Neural cell (in vitro differentiated cells): ENCODE measurements at regions not wholly inside any gene's neighbourhood (a gene's known extent, or its start where the extent isn't known, plus 50 kb on each side); places are given as distances from the start of the nearest gene placed in this dataset.
A peak's percentile ranks its signal among the peaks of the same experiment; 100 is the strongest.

Experiments used
- H2AFZ ChIP-seq: fragments of 200-600, 300-800 bp; sonication (generic), shearing (Covaris generic); 2 replicates; pipeline ENCODE4 v1.6.0; 2014; ENCODE audit warnings: low read depth, mild to moderate bottlenecking, antibody characterized with exemption, low read length, moderate library complexity
- H3F3A ChIP-seq: fragments of 200-600 bp; shearing (Covaris generic); 2 replicates; pipeline ENCODE4 v1.6.1; 2016; ENCODE audit warnings: mild to moderate bottlenecking, moderate library complexity, mixed read lengths, antibody characterized with exemption, low read length; ENCODE audit not compliant: insufficient read depth, poor library complexity, severe bottlenecking
- H3K27ac ChIP-seq: fragments of 200-600, 300-800 bp; sonication (generic), shearing (Covaris generic); 2 replicates; pipeline ENCODE4 v1.5.1; 2014; ENCODE audit warnings: mild to moderate bottlenecking, low read length, moderate library complexity
- H3K27me3 ChIP-seq: fragments of 300-800, 200-600 bp; sonication (generic), shearing (Covaris generic); 2 replicates; pipeline ENCODE4 v1.6.0; 2014; ENCODE audit warnings: mild to moderate bottlenecking, low read depth, low read length, moderate library complexity; ENCODE audit not compliant: insufficient read depth
- H3K36me3 ChIP-seq: fragments of 300-800, 200-600 bp; sonication (generic), shearing (Covaris generic); 2 replicates; pipeline ENCODE4 v1.5.1; 2014; ENCODE audit warnings: mild to moderate bottlenecking, antibody characterized with exemption, low read length, moderate library complexity; ENCODE audit not compliant: insufficient read depth
- H3K4me2 ChIP-seq: fragments of 300-800, 200-600 bp; sonication (generic), shearing (Covaris generic); 2 replicates; pipeline ENCODE4 v1.6.0; 2014; ENCODE audit warnings: mild to moderate bottlenecking, low read length
- H3K4me3 ChIP-seq: fragments of 300-800, 200-600 bp; sonication (generic), shearing (Covaris generic); 2 replicates; pipeline ENCODE4 v1.5.1; 2014; ENCODE audit warnings: mild to moderate bottlenecking, low read length, moderate library complexity
- H3K79me2 ChIP-seq: fragments of 200-600 bp; shearing (Covaris generic); replicated peaks from 2 replicates; pipeline ENCODE4 v1.6.0; 2014; ENCODE audit warnings: mild to moderate bottlenecking, low read length, moderate library complexity; ENCODE audit not compliant: insufficient read depth
- H3K9ac ChIP-seq: fragments of 300-800, 200-600 bp; sonication (generic), shearing (Covaris generic); 2 replicates; pipeline ENCODE4 v1.6.1; 2016; ENCODE audit warnings: mild to moderate bottlenecking, low read length, mixed read lengths
- H3K9me2 ChIP-seq: fragments of 200-600 bp; shearing (Covaris generic); 2 replicates; pipeline ENCODE4 v1.6.1; 2016; ENCODE audit warnings: mild to moderate bottlenecking, low read length, mixed read lengths; ENCODE audit not compliant: insufficient read depth
- H3K9me3 ChIP-seq: fragments of 200-600, 300-800 bp; sonication (generic), shearing (Covaris generic); 2 replicates; pipeline ENCODE4 v1.6.1; 2016; ENCODE audit warnings: mild to moderate bottlenecking, mixed run types, low read length, moderate library complexity, mixed read lengths
- H4K20me1 ChIP-seq: fragments of 200-600 bp; shearing (Covaris generic); 2 replicates; pipeline ENCODE4 v1.6.1; 2016; ENCODE audit warnings: mild to moderate bottlenecking, mixed run types; ENCODE audit not compliant: insufficient read depth
- EP300 ChIP-seq: fragments of 450-650 bp; conservative IDR thresholded peaks from 2 replicates; pipeline ENCODE4 v1.6.1; 2014; ENCODE audit warnings: antibody characterized with exemption, mild to moderate bottlenecking, moderate library complexity; ENCODE audit not compliant: poor library complexity, severe bottlenecking
- EZH2 ChIP-seq: fragments of 200-600, 300-800 bp; shearing (Covaris generic), sonication (generic); IDR thresholded peaks from 2 replicates; pipeline ENCODE4 v1.6.1; 2014; ENCODE audit warnings: antibody characterized with exemption, low read length, borderline replicate concordance, mild to moderate bottlenecking; ENCODE audit not compliant: insufficient read depth, poor library complexity, severe bottlenecking
- MXI1 ChIP-seq: fragments of 450-650 bp; conservative IDR thresholded peaks from 2 replicates; pipeline ENCODE4 v1.6.1; 2014; ENCODE audit warnings: antibody characterized with exemption, mild to moderate bottlenecking; ENCODE audit not compliant: poor library complexity, severe bottlenecking
- POLR2AphosphoS5 ChIP-seq: IDR thresholded peaks from 2 replicates; pipeline ENCODE4 v1.6.1; 2012
- RAD21 ChIP-seq: fragments of 450-650 bp; conservative IDR thresholded peaks from 2 replicates; pipeline ENCODE4 v1.6.1; 2014; ENCODE audit warnings: antibody characterized with exemption, mild to moderate bottlenecking, moderate library complexity
- SMC3 ChIP-seq: fragments of 450-650 bp; conservative IDR thresholded peaks from 2 replicates; pipeline ENCODE4 v1.6.1; 2014; ENCODE audit warnings: antibody characterized with exemption, mild to moderate bottlenecking, moderate library complexity; ENCODE audit not compliant: poor library complexity
- TAF1 ChIP-seq: IDR thresholded peaks from 2 replicates; pipeline ENCODE4 v1.6.1; 2012; ENCODE audit warnings: low read depth
- TF ChIP-seq, protein P1 (sequence below): fragments of 450-650 bp; IDR thresholded peaks from 2 replicates; pipeline ENCODE4 v1.5.1; 2014; ENCODE audit warnings: antibody characterized with exemption, mild to moderate bottlenecking, moderate library complexity; ENCODE audit not compliant: poor library complexity, severe bottlenecking
- TF ChIP-seq, protein P2 (sequence below): IDR thresholded peaks from 2 replicates; pipeline ENCODE4 v1.6.1; 2012; ENCODE audit warnings: borderline replicate concordance

DNA sequence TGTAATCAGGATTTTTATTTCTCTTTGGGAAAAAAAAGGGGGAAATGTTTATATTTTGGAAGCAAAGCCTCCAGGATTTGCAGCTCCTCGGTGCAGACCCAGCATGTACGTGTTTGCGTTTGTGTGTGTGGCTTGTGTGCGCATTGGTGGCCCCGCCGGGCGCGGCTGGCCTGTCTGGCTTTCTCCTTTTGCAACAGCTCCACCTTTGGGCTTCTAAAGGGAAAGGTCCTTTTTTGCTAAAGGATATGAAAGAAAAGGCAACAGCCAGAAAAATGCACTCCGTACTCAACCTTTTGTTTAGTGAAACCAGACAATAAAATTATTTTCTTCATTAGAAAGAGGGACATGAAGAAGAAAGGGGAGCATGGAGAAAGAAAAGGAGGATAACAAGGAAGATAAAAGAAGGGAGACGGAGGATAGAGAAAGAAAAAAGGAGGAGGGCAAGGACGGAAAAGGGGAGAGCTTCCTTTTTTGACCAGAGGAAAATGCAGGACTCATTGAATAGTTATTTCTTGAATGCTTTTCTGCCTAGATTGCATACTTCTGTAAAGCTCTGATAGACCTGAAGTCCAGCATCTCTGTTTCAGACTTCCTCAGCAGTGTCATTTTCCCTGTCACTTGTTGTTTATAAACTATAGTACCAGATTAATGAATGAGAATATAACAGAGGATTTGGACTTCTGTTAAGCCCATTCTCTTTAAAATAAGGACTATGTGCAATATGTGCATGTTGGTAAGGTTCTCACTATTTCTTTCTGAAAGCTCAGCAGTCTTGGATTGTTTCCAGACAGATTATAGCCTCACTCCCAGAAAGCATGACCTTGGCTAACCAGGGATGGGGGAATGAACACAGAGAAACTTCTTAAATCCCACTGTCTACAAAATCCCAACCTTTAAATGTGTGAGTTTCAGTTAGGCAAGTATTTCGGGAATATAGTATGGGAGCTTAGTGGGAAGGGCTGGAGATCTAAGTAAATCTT is 563.1 kb upstream of the PIK3C3 start (continued):
- TF ChIP-seq SMC3: peak; percentile 82

DNA sequence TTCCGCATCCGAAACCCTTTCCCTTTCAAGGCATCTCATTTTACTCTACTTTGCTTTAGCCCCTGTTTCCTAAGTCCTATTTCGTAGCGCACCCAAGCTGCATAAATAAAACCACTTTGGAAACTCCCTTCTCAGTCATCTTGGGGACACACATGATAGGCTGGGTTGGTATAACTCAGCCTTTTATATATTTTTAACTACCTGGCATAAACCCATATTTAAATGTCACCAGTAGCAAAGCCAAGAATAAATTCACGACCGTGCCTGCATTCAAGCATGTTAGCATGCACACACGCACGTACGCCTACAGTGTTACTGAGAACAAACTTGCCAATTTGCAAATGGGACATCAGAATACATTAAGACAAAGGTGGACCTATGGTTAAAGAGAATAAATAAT is 564.7 kb upstream of the PIK3C3 start:
- no peaks in the 10 kb centered on the region for H4K20me1 ChIP-seq
- H3K9ac ChIP-seq: no peak overlapping the region
- H3K4me2 ChIP-seq: no peak overlapping the region
- no peak overlapping the region for H3K4me3 ChIP-seq
- H2AFZ ChIP-seq: no peak overlapping the region
- H3F3A ChIP-seq: no peaks in the 10 kb centered on the region
- TF ChIP-seq, protein P1, sequence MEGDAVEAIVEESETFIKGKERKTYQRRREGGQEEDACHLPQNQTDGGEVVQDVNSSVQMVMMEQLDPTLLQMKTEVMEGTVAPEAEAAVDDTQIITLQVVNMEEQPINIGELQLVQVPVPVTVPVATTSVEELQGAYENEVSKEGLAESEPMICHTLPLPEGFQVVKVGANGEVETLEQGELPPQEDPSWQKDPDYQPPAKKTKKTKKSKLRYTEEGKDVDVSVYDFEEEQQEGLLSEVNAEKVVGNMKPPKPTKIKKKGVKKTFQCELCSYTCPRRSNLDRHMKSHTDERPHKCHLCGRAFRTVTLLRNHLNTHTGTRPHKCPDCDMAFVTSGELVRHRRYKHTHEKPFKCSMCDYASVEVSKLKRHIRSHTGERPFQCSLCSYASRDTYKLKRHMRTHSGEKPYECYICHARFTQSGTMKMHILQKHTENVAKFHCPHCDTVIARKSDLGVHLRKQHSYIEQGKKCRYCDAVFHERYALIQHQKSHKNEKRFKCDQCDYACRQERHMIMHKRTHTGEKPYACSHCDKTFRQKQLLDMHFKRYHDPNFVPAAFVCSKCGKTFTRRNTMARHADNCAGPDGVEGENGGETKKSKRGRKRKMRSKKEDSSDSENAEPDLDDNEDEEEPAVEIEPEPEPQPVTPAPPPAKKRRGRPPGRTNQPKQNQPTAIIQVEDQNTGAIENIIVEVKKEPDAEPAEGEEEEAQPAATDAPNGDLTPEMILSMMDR: no peak
- TF ChIP-seq, protein P2, sequence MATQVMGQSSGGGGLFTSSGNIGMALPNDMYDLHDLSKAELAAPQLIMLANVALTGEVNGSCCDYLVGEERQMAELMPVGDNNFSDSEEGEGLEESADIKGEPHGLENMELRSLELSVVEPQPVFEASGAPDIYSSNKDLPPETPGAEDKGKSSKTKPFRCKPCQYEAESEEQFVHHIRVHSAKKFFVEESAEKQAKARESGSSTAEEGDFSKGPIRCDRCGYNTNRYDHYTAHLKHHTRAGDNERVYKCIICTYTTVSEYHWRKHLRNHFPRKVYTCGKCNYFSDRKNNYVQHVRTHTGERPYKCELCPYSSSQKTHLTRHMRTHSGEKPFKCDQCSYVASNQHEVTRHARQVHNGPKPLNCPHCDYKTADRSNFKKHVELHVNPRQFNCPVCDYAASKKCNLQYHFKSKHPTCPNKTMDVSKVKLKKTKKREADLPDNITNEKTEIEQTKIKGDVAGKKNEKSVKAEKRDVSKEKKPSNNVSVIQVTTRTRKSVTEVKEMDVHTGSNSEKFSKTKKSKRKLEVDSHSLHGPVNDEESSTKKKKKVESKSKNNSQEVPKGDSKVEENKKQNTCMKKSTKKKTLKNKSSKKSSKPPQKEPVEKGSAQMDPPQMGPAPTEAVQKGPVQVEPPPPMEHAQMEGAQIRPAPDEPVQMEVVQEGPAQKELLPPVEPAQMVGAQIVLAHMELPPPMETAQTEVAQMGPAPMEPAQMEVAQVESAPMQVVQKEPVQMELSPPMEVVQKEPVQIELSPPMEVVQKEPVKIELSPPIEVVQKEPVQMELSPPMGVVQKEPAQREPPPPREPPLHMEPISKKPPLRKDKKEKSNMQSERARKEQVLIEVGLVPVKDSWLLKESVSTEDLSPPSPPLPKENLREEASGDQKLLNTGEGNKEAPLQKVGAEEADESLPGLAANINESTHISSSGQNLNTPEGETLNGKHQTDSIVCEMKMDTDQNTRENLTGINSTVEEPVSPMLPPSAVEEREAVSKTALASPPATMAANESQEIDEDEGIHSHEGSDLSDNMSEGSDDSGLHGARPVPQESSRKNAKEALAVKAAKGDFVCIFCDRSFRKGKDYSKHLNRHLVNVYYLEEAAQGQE: no peak
- no peak for TF ChIP-seq RAD21
- no peak for TF ChIP-seq SMC3
- no peak for TF ChIP-seq TAF1
- TF ChIP-seq POLR2AphosphoS5: no peak
- no peak for TF ChIP-seq EZH2
- no peak for TF ChIP-seq EP300
- no peak for TF ChIP-seq MXI1
- no peaks in the 10 kb centered on the region for H3K9me2 ChIP-seq
- H3K27ac ChIP-seq: no peak overlapping the region
- H3K36me3 ChIP-seq: no peaks in the 10 kb centered on the region
- no peaks in the 10 kb centered on the region for H3K79me2 ChIP-seq
- no peaks in the 10 kb centered on the region for H3K27me3 ChIP-seq
- H3K9me3 ChIP-seq: no peaks in the 10 kb centered on the region

DNA sequence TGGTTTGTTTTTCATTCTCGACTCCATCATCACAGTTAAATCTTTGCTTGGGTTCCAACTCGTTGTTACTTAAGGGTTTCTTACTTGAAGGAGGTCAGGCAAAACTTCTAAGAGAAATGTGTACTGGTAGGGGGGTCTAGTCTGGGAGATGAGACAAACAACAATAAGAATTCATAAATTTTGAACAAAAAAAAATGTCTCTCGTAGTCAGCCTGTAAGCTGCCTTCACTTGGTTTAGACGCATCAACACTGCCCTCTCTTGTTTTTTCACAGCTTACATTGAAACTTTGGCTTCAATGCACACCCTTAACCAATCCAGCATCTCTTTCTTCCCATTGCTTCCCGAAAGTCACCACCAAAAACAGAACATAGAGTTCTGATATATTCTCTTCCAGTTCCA is 576.4 kb upstream of the PIK3C3 start:
- no peaks in the 10 kb centered on the region for H3F3A ChIP-seq
- H2AFZ ChIP-seq: no peak overlapping the region
- no peaks in the 10 kb centered on the region for H3K79me2 ChIP-seq
- no peak overlapping the region for H3K9ac ChIP-seq
- no peaks in the 10 kb centered on the region for H3K27me3 ChIP-seq
- no peaks in the 10 kb centered on the region for H3K9me3 ChIP-seq
- H3K36me3 ChIP-seq: no peaks in the 10 kb centered on the region
- H3K27ac ChIP-seq: peak overlapping the region; percentile 50
- H3K4me3 ChIP-seq: no peak overlapping the region
- H3K4me2 ChIP-seq: no peak overlapping the region
- no peaks in the 10 kb centered on the region for H3K9me2 ChIP-seq
- no peaks in the 10 kb centered on the region for H4K20me1 ChIP-seq
- TF ChIP-seq SMC3 (peak; percentile 82), EP300 (no peak), MXI1 (no peak), POLR2AphosphoS5 (no peak), TAF1 (no peak), EZH2 (no peak), RAD21 (peak; percentile 88)
- TF ChIP-seq, protein P1: peak; percentile 80
- TF ChIP-seq, protein P2: no peak
